GM23248 (cell line): ENCODE measurements at regions not wholly inside any gene's neighbourhood (a gene's known extent, or its start where the extent isn't known, plus 50 kb on each side); places are given as distances from the start of the nearest gene placed in this dataset.

Experiments
- DNase-seq: peaks from one replicate; pipeline ENCODE4 v3.0.0-alpha.2; 2015
- H2AFZ ChIP-seq: fragments of 200-600 bp; sonication (generic); 2 replicates; pipeline ENCODE4 v1.6.1; 2016; ENCODE audit warnings: antibody characterized with exemption
- H3F3A ChIP-seq: fragments of 200-600 bp; sonication (generic); 2 replicates; pipeline ENCODE4 v1.6.1; 2016; ENCODE audit warnings: mild to moderate bottlenecking, antibody characterized with exemption, mixed run types; ENCODE audit not compliant: insufficient read depth
- H3K27ac ChIP-seq: fragments of 200-600 bp; sonication (generic); 2 replicates; pipeline ENCODE4 v1.5.1; 2016; ENCODE audit warnings: mild to moderate bottlenecking
- H3K27me3 ChIP-seq: fragments of 200-600 bp; sonication (generic); replicated peaks from 2 replicates; pipeline ENCODE4 v1.6.1; 2016; ENCODE audit warnings: mild to moderate bottlenecking; ENCODE audit not compliant: insufficient read depth
- H3K36me3 ChIP-seq: fragments of 200-600 bp; sonication (generic); 2 replicates; pipeline ENCODE4 v1.6.1; 2016; ENCODE audit warnings: low read depth, mild to moderate bottlenecking
- H3K4me1 ChIP-seq: fragments of 200-600 bp; sonication (generic); 2 replicates; pipeline ENCODE4 v1.6.1; 2016; ENCODE audit warnings: mild to moderate bottlenecking; ENCODE audit not compliant: insufficient read depth
- H3K4me2 ChIP-seq: fragments of 200-600 bp; sonication (generic); one replicate; pipeline ENCODE4 v1.6.1; 2016; ENCODE audit warnings: mild to moderate bottlenecking; ENCODE audit not compliant: unreplicated experiment
- H3K4me3 ChIP-seq: fragments of 200-600 bp; sonication (generic); 2 replicates; pipeline ENCODE4 v1.5.1; 2016; ENCODE audit warnings: mild to moderate bottlenecking
- H3K79me2 ChIP-seq: fragments of 200-600 bp; sonication (generic); 2 replicates; pipeline ENCODE4 v1.6.1; 2016; ENCODE audit warnings: mild to moderate bottlenecking; ENCODE audit not compliant: insufficient read depth
- H3K9ac ChIP-seq: fragments of 200-600 bp; sonication (generic); 2 replicates; pipeline ENCODE4 v1.6.1; 2016; ENCODE audit warnings: mild to moderate bottlenecking
- H3K9me2 ChIP-seq: fragments of 200-600 bp; sonication (generic); 2 replicates; pipeline ENCODE4 v1.6.1; 2016; ENCODE audit warnings: mixed run types, mild to moderate bottlenecking, moderate library complexity; ENCODE audit not compliant: insufficient read depth
- H3K9me3 ChIP-seq: fragments of 200-600 bp; sonication (generic); one replicate; pipeline ENCODE4 v1.6.1; 2017; ENCODE audit warnings: low read depth
- H4K20me1 ChIP-seq: fragments of 200-600 bp; sonication (generic); 2 replicates; pipeline ENCODE4 v1.6.0; 2016; ENCODE audit not compliant: insufficient read depth
- EZH2 ChIP-seq: fragments of 200-600 bp; sonication (generic); IDR thresholded peaks from 2 replicates; pipeline ENCODE4 v1.6.1; 2018; ENCODE audit warnings: antibody characterized with exemption, mild to moderate bottlenecking; ENCODE audit not compliant: insufficient read depth, poor library complexity, severe bottlenecking
- EZH2phosphoT487 ChIP-seq: fragments of 200-600 bp; sonication (generic); IDR thresholded peaks from 2 replicates; pipeline ENCODE4 v1.6.1; 2018; ENCODE audit warnings: antibody characterized with exemption, moderate library complexity, mild to moderate bottlenecking, low read depth; ENCODE audit not compliant: insufficient read depth
- WGBS, 2 experiments: methylation state at CpG; one replicate each; pipeline ENCODE4 v1.1.6; 2015 to 2017; ENCODE audit warnings: low lambda C conversion rate in 2 of 2, low coverage in 1 of 2; ENCODE audit errors: missing lambda C conversion rate in 2 of 2; 5-methylcytosine and 5-hydroxymethylcytosine counted together
- in situ Hi-C: fragments of 300-500 bp; cut with MboI; formaldehyde crosslinking; loops from 2 replicates; pipeline ENCODE4 v1.15.0; 2020

DNA sequence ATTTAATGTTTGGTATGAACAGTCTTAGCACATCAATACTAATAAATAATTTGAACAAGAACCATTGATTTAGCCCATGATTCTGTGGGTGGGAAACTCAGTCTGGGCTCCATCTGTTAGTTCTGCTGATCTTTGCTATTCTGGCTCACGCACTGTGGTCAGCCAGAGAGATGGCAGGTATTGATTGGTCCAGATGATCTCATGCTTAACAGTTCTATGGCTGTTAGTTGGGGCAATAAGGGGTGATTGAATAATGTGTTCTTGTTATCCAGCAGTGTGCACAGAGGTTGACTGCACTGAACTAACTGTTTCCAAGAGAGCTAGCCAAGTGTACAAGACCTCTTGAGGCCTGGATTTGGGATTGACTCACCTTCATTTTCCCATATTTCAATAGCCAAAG lies 824.3 kb downstream of the SEMA5A start:
- Histone ChIP-seq H3K4me2 (no peak overlapping the region), H3K9ac (no peak overlapping the region), H3K9me3 (no peaks in the 10 kb centered on the region), H3K36me3 (no peaks in the 10 kb centered on the region), H3K4me3 (no peak overlapping the region), H3K27ac (no peak overlapping the region), H2AFZ (no peak overlapping the region), H4K20me1 (no peaks in the 10 kb centered on the region), H3K27me3 (no peaks in the 10 kb centered on the region), H3K4me1 (no peaks in the 10 kb centered on the region), H3F3A (no peaks in the 10 kb centered on the region), H3K79me2 (no peaks in the 10 kb centered on the region), H3K9me2 (no peaks in the 10 kb centered on the region)
- 67% methylated on average over 1 of the region's 1 CpG for WGBS, 2 experiments
- in situ Hi-C loops = no loop called here
- no peak for DNase-seq
- TF ChIP-seq EZH2phosphoT487 (no peak), EZH2 (no peak)

DNA sequence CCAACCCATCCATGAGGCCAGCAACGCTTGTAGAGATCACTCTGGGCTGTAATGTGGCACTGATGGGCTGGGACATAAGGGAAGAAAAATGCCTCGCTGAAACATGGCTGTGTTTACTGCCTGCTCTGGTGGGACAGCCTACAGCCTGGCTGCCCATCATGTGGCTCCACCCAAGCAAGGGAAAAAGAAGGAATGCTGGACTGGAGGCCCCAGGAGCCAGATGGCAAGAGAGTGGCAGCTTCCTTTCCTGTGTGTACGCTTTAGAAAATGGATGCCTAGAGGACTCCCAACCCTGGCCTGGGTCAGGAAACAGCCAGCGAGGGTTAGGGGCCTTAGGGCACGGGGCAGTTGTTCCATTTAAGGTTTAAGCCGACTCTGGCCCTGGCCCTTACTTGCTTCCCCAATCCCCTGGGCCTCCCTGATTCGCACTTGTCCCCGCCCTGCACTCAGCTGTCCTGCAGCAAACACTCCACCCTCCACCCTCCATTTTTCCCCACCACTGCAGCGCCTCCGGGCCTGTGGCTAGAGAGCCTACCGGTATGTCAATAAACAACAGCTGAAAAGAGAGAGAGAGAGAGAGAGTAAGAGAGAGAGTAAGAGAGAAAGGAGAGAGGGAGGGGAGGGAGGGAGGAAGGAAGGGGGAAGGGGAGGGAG lies 819.4 kb downstream of the SEMA5A start:
- Histone ChIP-seq H4K20me1 (no peaks in the 10 kb centered on the region), H3K4me1 (peaks cover 31% of the 10 kb centered on the region), H3K9ac (no peak overlapping the region), H3F3A (peaks cover 10% of the 10 kb centered on the region), H3K9me3 (no peaks in the 10 kb centered on the region), H3K4me2 (no peak overlapping the region), H3K27ac (no peak overlapping the region), H2AFZ (no peak overlapping the region), H3K4me3 (no peak overlapping the region), H3K36me3 (no peaks in the 10 kb centered on the region), H3K79me2 (no peaks in the 10 kb centered on the region), H3K9me2 (no peaks in the 10 kb centered on the region), H3K27me3 (no peaks in the 10 kb centered on the region)
- in situ Hi-C loops = no loop called here
- 84 to 89% methylated on average over 11 of the region's 11 CpGs for WGBS, 2 experiments
- no peak for TF ChIP-seq EZH2phosphoT487
- TF ChIP-seq EZH2 = no peak
- no peak for DNase-seq

DNA sequence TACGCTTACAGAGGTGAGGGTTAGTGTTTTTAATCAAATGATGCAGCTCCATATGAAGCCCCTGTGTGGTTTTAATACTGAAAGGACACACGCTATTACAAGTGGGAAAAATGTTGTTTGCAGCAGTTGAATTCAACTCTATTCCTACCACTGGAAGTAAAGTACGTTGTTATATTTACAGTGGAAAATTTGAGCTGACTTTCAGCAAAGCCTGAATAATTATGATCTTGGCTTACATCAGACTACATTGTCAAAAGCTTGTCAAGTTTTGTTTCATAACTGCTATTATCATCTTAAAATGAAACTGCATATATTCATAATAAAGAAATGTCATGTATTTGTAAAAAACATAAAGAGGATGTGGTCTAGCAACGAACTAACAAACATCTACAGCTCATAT lies 818.5 kb downstream of the SEMA5A start:
- Histone ChIP-seq H2AFZ (peak overlapping the region; percentile 45), H3K4me3 (peak overlapping the region; percentile 24; the same call in 1 of the 2 replicates), H3K9ac (0 out of 2 replicates have a peak overlapping the region, but pooled peaks have one; percentile 0), H3K9me2 (no peaks in the 10 kb centered on the region), H3K4me1 (peaks cover 31% of the 10 kb centered on the region), H3K27me3 (no peaks in the 10 kb centered on the region), H3K36me3 (no peaks in the 10 kb centered on the region), H3K79me2 (no peaks in the 10 kb centered on the region), H4K20me1 (no peaks in the 10 kb centered on the region), H3K4me2 (peak overlapping the region; percentile 44), H3K27ac (no peak overlapping the region), H3K9me3 (no peaks in the 10 kb centered on the region), H3F3A (peaks cover 10% of the 10 kb centered on the region)
- WGBS, 2 experiments = 43 to 47% methylated on average over 4 of the region's 4 CpGs
- in situ Hi-C loops = no loop called here
- DNase-seq = peak; percentile 7
- no peak for TF ChIP-seq EZH2phosphoT487
- no peak for TF ChIP-seq EZH2

DNA sequence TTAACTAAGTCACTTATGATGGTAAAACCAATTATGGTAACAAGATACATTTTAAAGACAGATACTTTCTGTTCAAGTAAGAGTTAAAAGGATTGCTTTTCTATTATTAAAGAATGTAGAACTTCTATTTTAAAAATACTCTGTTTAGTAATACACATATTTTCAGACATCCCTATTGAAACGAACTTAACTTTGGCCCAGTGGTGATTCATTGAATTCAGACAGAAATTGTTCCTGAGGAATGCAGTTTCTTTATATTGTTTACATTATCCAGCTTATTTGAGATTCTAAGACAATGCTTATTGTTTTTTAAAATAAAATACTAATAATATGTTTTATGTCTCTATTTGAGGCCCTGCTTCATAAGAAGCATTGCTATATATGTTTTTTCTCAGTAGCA lies 816.4 kb downstream of the SEMA5A start:
- H3K4me3 ChIP-seq = no peak overlapping the region
- H3K9me3 ChIP-seq = no peaks in the 10 kb centered on the region
- H3K27ac ChIP-seq = peak overlapping the region; percentile 54
- in situ Hi-C loops = no loop called here
- TF ChIP-seq EZH2phosphoT487 (no peak), EZH2 (no peak)
- H3K4me1 ChIP-seq = peaks cover 31% of the 10 kb centered on the region
- DNase-seq = peak; percentile 63
- H3F3A ChIP-seq = peaks cover 10% of the 10 kb centered on the region
- H4K20me1 ChIP-seq = no peaks in the 10 kb centered on the region
- no peak overlapping the region for H2AFZ ChIP-seq
- peak overlapping the region; percentile 61 for H3K4me2 ChIP-seq
- 0 to 2% methylated on average over 1 of the region's 1 CpG for WGBS, 2 experiments
- no peak overlapping the region for H3K9ac ChIP-seq
- H3K79me2 ChIP-seq = no peaks in the 10 kb centered on the region
- H3K27me3 ChIP-seq = no peaks in the 10 kb centered on the region
- H3K36me3 ChIP-seq = no peaks in the 10 kb centered on the region
- H3K9me2 ChIP-seq = no peaks in the 10 kb centered on the region
